NT2/D1 (cell line): ENCODE measurements at regions not wholly inside any gene's neighbourhood (a gene's known extent, or its start where the extent isn't known, plus 50 kb on each side); places are given as distances from the start of the nearest gene placed in this dataset.

Experiments used
- DNase-seq: peaks from one replicate; pipeline ENCODE4 v3.0.0-alpha.2; 2011; ENCODE audit warnings: low read depth, low spot score
- H3K27me3 ChIP-seq: 2 replicates; pipeline ENCODE4 v1.6.0; 2011; ENCODE audit warnings: mild to moderate bottlenecking; ENCODE audit not compliant: insufficient read length, insufficient read depth
- H3K36me3 ChIP-seq: 2 replicates; pipeline ENCODE4 v1.6.1; 2011; ENCODE audit warnings: mild to moderate bottlenecking, low read length, mixed read lengths; ENCODE audit not compliant: insufficient read depth, insufficient read length
- H3K4me1 ChIP-seq: 2 replicates; pipeline ENCODE4 v1.5.1; 2011; ENCODE audit not compliant: insufficient read depth, insufficient read length
- H3K4me3 ChIP-seq: 2 replicates; pipeline ENCODE4 v1.5.1; 2011; ENCODE audit warnings: low read depth; ENCODE audit not compliant: insufficient read length
- H3K9ac ChIP-seq: 2 replicates; pipeline ENCODE4 v1.6.0; 2011; ENCODE audit warnings: low read depth; ENCODE audit not compliant: insufficient read length
- H3K9me3 ChIP-seq: 2 replicates; pipeline ENCODE4 v1.5.1; 2011; ENCODE audit warnings: mild to moderate bottlenecking, low read length; ENCODE audit not compliant: insufficient read depth
- SUZ12 ChIP-seq: IDR thresholded peaks from 2 replicates; pipeline ENCODE4 v1.6.1; 2011; ENCODE audit not compliant: insufficient read length, insufficient read depth; ENCODE audit errors: extremely low read depth
- YY1 ChIP-seq: IDR thresholded peaks from 2 replicates; pipeline ENCODE4 v1.6.1; 2011; ENCODE audit not compliant: insufficient read length, insufficient read depth
- ZNF274 ChIP-seq: IDR thresholded peaks from 2 replicates; pipeline ENCODE4 v1.6.1; 2011; ENCODE audit warnings: mild to moderate bottlenecking, low read depth, low read length

- no peaks in the 10 kb centered on the region for H3K4me1 ChIP-seq
- no peaks in the 10 kb centered on the region for H3K36me3 ChIP-seq
- H3K9ac ChIP-seq = no peak overlapping the region
- no peak overlapping the region for H3K4me3 ChIP-seq
- H3K9me3 ChIP-seq = no peaks in the 10 kb centered on the region
- DNase-seq = no peak
- no peak for TF ChIP-seq ZNF274
- no peak for TF ChIP-seq SUZ12
- TF ChIP-seq YY1 = no peak
- H3K27me3 ChIP-seq = no peaks in the 10 kb centered on the region
Measured at GRCh38 chr14:42884100-42884499, 1277.4 kb downstream of the LRFN5 start.

DNA sequence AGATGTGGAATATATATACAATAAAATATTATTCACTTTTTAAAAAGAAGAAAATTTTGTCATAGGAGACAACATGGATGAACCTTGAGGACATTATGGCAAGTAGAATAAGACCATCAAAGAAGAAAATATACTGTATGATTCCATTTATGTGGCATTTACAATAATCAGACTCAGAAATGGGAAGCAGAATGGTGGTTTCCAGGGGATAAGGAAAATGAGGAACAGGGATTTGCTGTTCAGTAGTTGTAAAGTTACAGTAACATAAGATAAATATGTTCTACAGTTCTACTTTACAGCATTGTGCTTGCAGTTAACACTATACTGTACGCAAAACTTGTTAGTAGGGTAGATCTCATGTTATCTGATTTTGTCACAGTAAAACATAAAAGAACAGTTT lies 1271.0 kb downstream of the LRFN5 start:
- H3K9ac ChIP-seq = no peak overlapping the region
- no peaks in the 10 kb centered on the region for H3K9me3 ChIP-seq

GRCh38 chr14:42872786-42873185 lies 1266.1 kb downstream of the LRFN5 start:
- no peak for TF ChIP-seq YY1
- no peak for TF ChIP-seq ZNF274
- TF ChIP-seq SUZ12 = no peak
- H3K4me1 ChIP-seq = no peaks in the 10 kb centered on the region
- no peaks in the 10 kb centered on the region for H3K36me3 ChIP-seq
- H3K9ac ChIP-seq = no peak overlapping the region
- DNase-seq = no peak
- no peaks in the 10 kb centered on the region for H3K9me3 ChIP-seq
- no peaks in the 10 kb centered on the region for H3K27me3 ChIP-seq
- H3K4me3 ChIP-seq = no peak overlapping the region

More for the DNA sequence above, 1271.0 kb downstream of the LRFN5 start:
- TF ChIP-seq YY1 (no peak), SUZ12 (no peak), ZNF274 (no peak)
- Histone ChIP-seq H3K4me3 (no peak overlapping the region), H3K36me3 (no peaks in the 10 kb centered on the region), H3K27me3 (no peaks in the 10 kb centered on the region), H3K4me1 (no peaks in the 10 kb centered on the region)
- DNase-seq = no peak

GRCh38 chr14:42869681-42870080 lies 1263.0 kb downstream of the LRFN5 start:
- Histone ChIP-seq H3K36me3 (no peaks in the 10 kb centered on the region), H3K9ac (no peak overlapping the region)
- no peak for DNase-seq

DNA sequence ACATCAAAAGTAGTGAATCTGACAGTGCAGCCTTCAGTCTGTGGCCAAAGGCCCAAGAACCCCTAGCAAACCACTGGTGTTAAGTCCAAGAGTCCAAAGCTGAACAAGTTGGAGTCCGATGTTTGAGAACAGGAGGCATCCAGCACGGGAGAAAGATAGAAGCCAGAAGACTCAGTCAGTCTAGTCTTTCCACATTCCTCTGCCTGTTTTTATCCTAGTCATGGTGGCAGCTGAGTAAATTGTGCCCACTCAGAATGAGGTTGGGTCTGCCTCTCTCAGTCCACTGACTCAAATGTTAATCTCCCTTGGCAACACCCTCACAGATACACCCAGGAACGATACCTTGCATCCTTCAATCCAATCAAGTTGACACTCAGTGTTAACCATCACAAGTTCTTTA lies 1255.4 kb downstream of the LRFN5 start:
- H3K9me3 ChIP-seq = no peaks in the 10 kb centered on the region

More at GRCh38 chr14:42869681-42870080, 1263.0 kb downstream of the LRFN5 start:
- H3K27me3 ChIP-seq = no peaks in the 10 kb centered on the region
- no peaks in the 10 kb centered on the region for H3K4me1 ChIP-seq
- no peak overlapping the region for H3K4me3 ChIP-seq
- TF ChIP-seq SUZ12 (no peak), ZNF274 (no peak), YY1 (no peak)
- no peaks in the 10 kb centered on the region for H3K9me3 ChIP-seq

GRCh38 chr14:42860371-42860770 lies 1253.7 kb downstream of the LRFN5 start:
- no peaks in the 10 kb centered on the region for H3K4me1 ChIP-seq
- H3K36me3 ChIP-seq = no peaks in the 10 kb centered on the region
- DNase-seq = no peak
- no peak overlapping the region for H3K4me3 ChIP-seq
- no peak for TF ChIP-seq ZNF274
- TF ChIP-seq SUZ12 = no peak
- TF ChIP-seq YY1 = no peak
- no peaks in the 10 kb centered on the region for H3K9me3 ChIP-seq
- no peak overlapping the region for H3K9ac ChIP-seq
- H3K27me3 ChIP-seq = no peaks in the 10 kb centered on the region

More for the DNA sequence above, 1255.4 kb downstream of the LRFN5 start:
- Histone ChIP-seq H3K4me3 (no peak overlapping the region), H3K4me1 (no peaks in the 10 kb centered on the region), H3K9ac (no peak overlapping the region), H3K27me3 (no peaks in the 10 kb centered on the region), H3K36me3 (no peaks in the 10 kb centered on the region)
- DNase-seq = no peak
- no peak for TF ChIP-seq SUZ12
- TF ChIP-seq YY1 = no peak
- TF ChIP-seq ZNF274 = no peak

- H3K9ac ChIP-seq = no peak overlapping the region
- H3K27me3 ChIP-seq = no peaks in the 10 kb centered on the region
- no peak overlapping the region for H3K4me3 ChIP-seq
- no peaks in the 10 kb centered on the region for H3K36me3 ChIP-seq
- no peak for DNase-seq
- no peaks in the 10 kb centered on the region for H3K4me1 ChIP-seq
- TF ChIP-seq YY1 = no peak
- TF ChIP-seq ZNF274 = no peak
- no peak for TF ChIP-seq SUZ12
- no peaks in the 10 kb centered on the region for H3K9me3 ChIP-seq
Measured at GRCh38 chr14:42856106-42856505, 1249.4 kb downstream of the LRFN5 start.
